Nephron (organoid): ENCODE measurements at regions not wholly inside any gene's neighbourhood (a gene's known extent, or its start where the extent isn't known, plus 50 kb on each side); places are given as distances from the start of the nearest gene placed in this dataset.

Experiments
- H3K27ac Mint-ChIP-seq, 3 experiments: 2 replicates each; pipeline ENCODE4 v1.8.0; 2020; ENCODE audit warnings: mixed read lengths in 3 of 3, mild to moderate bottlenecking in 2 of 3, moderate library complexity in 1 of 3
- H3K27me3 Mint-ChIP-seq: 2 replicates; pipeline ENCODE4 v1.8.0; 2021; ENCODE audit warnings: low read depth, mild to moderate bottlenecking, moderate library complexity, mixed read lengths
- H3K36me3 Mint-ChIP-seq: 2 replicates; pipeline ENCODE4 v1.8.0; 2020; ENCODE audit warnings: low read depth, mixed read lengths
- H3K4me1 Mint-ChIP-seq: 2 replicates; pipeline ENCODE4 v1.8.0; 2020; ENCODE audit warnings: mixed read lengths
- H3K4me3 Mint-ChIP-seq, 3 experiments: 2 replicates each; pipeline ENCODE4 v1.8.0; 2020; ENCODE audit warnings: mild to moderate bottlenecking in 3 of 3, mixed read lengths in 3 of 3, moderate library complexity in 2 of 3
- H3K9me3 Mint-ChIP-seq: 2 replicates; pipeline ENCODE4 v1.8.0; 2020; ENCODE audit warnings: mixed read lengths
- CTCF ChIP-seq, 3 experiments: fragments of 200-600 bp; sonication (generic); IDR thresholded peaks; one replicate each; pipeline ENCODE4 v1.5.0; 2021; ENCODE audit warnings: antibody characterized with exemption in 3 of 3; ENCODE audit not compliant: unreplicated experiment in 3 of 3

GRCh38 chr5:90307322-90307721, 102.2 kb downstream of the CETN3 start:
- Mint-ChIP-seq H3K4me3 (no peak overlapping the region), H3K36me3 (no peaks in the 10 kb centered on the region), H3K27ac (no peak overlapping the region), H3K27me3 (no peaks in the 10 kb centered on the region), H3K9me3 (no peaks in the 10 kb centered on the region), H3K4me1 (no peaks in the 10 kb centered on the region)
- TF ChIP-seq CTCF (IDR thresholded peaks at IDR 0.05; ENCODE audit: unreplicated experiment in 3 of 3), result no peak

- no peak for TF ChIP-seq CTCF (IDR thresholded peaks at IDR 0.05; ENCODE audit: unreplicated experiment in 3 of 3)
- Mint-ChIP-seq H3K4me3 (no peak overlapping the region), H3K27me3 (no peaks in the 10 kb centered on the region), H3K36me3 (no peaks in the 10 kb centered on the region), H3K27ac (no peak overlapping the region), H3K4me1 (no peaks in the 10 kb centered on the region), H3K9me3 (no peaks in the 10 kb centered on the region)
Observed at GRCh38 chr5:90306613-90307012, 102.9 kb downstream of the CETN3 start.

DNA sequence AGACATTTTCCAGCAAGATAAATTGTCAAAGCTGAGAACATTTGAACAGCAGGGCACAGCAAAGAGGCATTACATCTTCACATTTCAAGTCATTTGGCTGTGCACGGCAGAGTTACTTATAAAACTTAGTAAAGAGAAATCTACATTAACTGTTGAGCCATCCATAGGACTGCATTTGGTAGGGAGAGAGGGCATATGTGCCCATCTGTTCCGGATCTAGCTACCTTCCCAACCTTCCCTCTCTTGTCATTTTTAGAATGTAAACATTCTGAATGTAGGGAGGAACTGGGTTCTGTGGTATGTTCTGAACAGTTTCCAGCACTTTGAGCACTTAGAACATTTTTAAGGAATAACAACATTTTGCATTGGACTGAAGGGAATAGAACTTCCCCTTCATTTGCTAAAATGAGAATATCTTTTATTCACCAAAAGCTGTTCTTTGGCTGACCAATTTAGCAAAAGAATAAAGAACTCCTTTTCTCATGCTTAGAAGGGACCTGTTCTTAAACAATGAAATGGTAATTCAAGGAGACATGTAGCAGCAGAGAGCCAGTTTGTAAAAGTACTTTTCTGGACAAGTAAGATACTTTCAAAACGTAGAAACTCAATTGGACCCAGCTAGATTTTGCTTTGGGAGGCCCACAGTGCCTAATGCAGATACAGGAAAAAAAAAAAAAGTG, 104.4 kb downstream of the CETN3 start:
- H3K9me3 Mint-ChIP-seq, result no peaks in the 10 kb centered on the region
- H3K27ac Mint-ChIP-seq, result no peak overlapping the region
- H3K27me3 Mint-ChIP-seq, result no peaks in the 10 kb centered on the region
- H3K4me1 Mint-ChIP-seq, result no peaks in the 10 kb centered on the region
- no peak overlapping the region for H3K4me3 Mint-ChIP-seq
- no peak for TF ChIP-seq CTCF (IDR thresholded peaks at IDR 0.05; ENCODE audit: unreplicated experiment in 3 of 3)
- no peaks in the 10 kb centered on the region for H3K36me3 Mint-ChIP-seq

DNA sequence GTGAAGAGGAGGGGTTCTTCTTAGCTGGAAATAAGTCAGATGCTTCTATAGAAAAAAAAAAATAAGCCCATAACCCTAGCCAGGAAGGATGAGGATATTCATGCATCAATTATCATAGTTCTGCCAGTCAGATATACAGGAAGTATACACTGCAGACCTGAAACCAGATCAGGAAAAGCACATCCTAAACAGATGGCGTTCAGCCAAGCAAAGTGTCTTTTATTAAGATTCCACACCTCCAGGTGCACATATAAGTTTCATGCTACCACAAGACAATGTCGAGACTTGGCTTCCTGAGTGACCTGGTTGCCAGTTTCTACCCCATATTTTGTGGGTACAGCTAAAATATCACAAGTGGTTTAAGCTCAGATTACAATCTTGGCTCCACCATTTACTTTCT, 108.3 kb downstream of the CETN3 start:
- no peaks in the 10 kb centered on the region for H3K9me3 Mint-ChIP-seq
- H3K27ac Mint-ChIP-seq, result no peak overlapping the region
- H3K27me3 Mint-ChIP-seq, result no peaks in the 10 kb centered on the region
- no peaks in the 10 kb centered on the region for H3K36me3 Mint-ChIP-seq
- TF ChIP-seq CTCF (IDR thresholded peaks at IDR 0.05; ENCODE audit: unreplicated experiment in 3 of 3), result no peak
- H3K4me1 Mint-ChIP-seq, result peaks cover 3% of the 10 kb centered on the region
- H3K4me3 Mint-ChIP-seq, result no peak overlapping the region

- Mint-ChIP-seq H3K9me3 (peaks cover 3% of the 10 kb centered on the region), H3K27ac (no peak overlapping the region), H3K4me1 (peaks cover 6% of the 10 kb centered on the region), H3K4me3 (no peak overlapping the region), H3K36me3 (no peaks in the 10 kb centered on the region), H3K27me3 (no peaks in the 10 kb centered on the region)
- no peak for TF ChIP-seq CTCF (IDR thresholded peaks at IDR 0.05; ENCODE audit: unreplicated experiment in 3 of 3)
Observed at GRCh38 chr5:90297045-90297764, 112.4 kb downstream of the CETN3 start.

- Mint-ChIP-seq H3K27me3 (no peaks in the 10 kb centered on the region), H3K4me1 (peaks cover 6% of the 10 kb centered on the region), H3K36me3 (no peaks in the 10 kb centered on the region), H3K9me3 (peaks cover 3% of the 10 kb centered on the region), H3K27ac (no peak overlapping the region), H3K4me3 (no peak overlapping the region)
- no peak for TF ChIP-seq CTCF (IDR thresholded peaks at IDR 0.05; ENCODE audit: unreplicated experiment in 3 of 3)
Observed at GRCh38 chr5:90294604-90295003, 115.0 kb downstream of the CETN3 start.
